Testis (tissue), 2 donors: ENCODE measurements at regions not wholly inside any gene's neighbourhood (a gene's known extent, or its start where the extent isn't known, plus 50 kb on each side); places are given as distances from the start of the nearest gene placed in this dataset.

Experiments
- POLR2A ChIP-seq: fragments of 450-650 bp; IDR thresholded peaks from one replicate; pipeline ENCODE4 v1.6.1; 2017; ENCODE audit warnings: antibody characterized with exemption, mild to moderate bottlenecking, moderate library complexity
- TF ChIP-seq, protein P1 (sequence below), 3 experiments: fragments of 450-650 bp in 2 of 3; fragments of 200-600 bp in 1 of 3; sonication (generic) in 1 of 3; IDR thresholded peaks; one replicate each; pipeline ENCODE4 v1.5.1; 2016 to 2019; ENCODE audit warnings: antibody characterized with exemption in 3 of 3, mild to moderate bottlenecking in 2 of 3, moderate library complexity in 1 of 3

DNA sequence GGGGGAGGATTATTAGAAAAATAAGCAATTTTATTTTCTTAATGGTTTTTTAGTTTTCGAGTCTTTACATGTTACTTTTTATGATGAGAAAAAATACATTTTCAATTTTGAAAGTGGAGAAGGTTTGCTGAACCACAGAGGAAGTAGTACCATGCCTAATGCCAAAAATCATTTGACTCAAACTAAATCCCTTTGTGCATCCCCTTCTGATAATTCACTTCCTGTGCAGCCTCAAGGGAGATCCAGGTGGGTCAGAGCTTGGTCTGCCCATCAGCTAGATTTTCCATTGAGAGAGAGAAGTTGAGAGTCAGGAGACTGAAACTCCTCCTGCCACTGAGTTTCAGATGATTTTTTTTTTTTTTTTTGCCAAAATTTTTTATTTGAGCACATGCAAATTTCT is 571.7 kb downstream of the LIG4 start:
- no peak for TF ChIP-seq POLR2A
- TF ChIP-seq, protein P1, sequence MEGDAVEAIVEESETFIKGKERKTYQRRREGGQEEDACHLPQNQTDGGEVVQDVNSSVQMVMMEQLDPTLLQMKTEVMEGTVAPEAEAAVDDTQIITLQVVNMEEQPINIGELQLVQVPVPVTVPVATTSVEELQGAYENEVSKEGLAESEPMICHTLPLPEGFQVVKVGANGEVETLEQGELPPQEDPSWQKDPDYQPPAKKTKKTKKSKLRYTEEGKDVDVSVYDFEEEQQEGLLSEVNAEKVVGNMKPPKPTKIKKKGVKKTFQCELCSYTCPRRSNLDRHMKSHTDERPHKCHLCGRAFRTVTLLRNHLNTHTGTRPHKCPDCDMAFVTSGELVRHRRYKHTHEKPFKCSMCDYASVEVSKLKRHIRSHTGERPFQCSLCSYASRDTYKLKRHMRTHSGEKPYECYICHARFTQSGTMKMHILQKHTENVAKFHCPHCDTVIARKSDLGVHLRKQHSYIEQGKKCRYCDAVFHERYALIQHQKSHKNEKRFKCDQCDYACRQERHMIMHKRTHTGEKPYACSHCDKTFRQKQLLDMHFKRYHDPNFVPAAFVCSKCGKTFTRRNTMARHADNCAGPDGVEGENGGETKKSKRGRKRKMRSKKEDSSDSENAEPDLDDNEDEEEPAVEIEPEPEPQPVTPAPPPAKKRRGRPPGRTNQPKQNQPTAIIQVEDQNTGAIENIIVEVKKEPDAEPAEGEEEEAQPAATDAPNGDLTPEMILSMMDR (IDR thresholded peaks at IDR 0.05): no peak
